OCI-LY1 (cell line): ENCODE measurements at regions not wholly inside any gene's neighbourhood (a gene's known extent, or its start where the extent isn't known, plus 50 kb on each side); places are given as distances from the start of the nearest gene placed in this dataset.

ENCODE experiments used
- H2AFZ ChIP-seq: fragments of 200-600 bp; sonication (generic), shearing (Covaris generic); 2 replicates; pipeline ENCODE4 v1.6.0; 2014; ENCODE audit warnings: antibody characterized with exemption, mild to moderate bottlenecking, low read length
- H3F3A ChIP-seq: fragments of 200-600 bp; sonication (generic), shearing (Covaris generic); 2 replicates; pipeline ENCODE4 v1.6.0; 2014; ENCODE audit warnings: mild to moderate bottlenecking, antibody characterized with exemption, low read length, moderate library complexity; ENCODE audit not compliant: insufficient read depth
- H3K27ac ChIP-seq: fragments of 200-600 bp; sonication (generic); 2 replicates; pipeline ENCODE4 v1.5.1; 2014; ENCODE audit warnings: low read length, mixed run types, mild to moderate bottlenecking, low read depth; ENCODE audit not compliant: poor library complexity, severe bottlenecking
- H3K27me3 ChIP-seq: fragments of 200-600 bp; sonication (generic); 2 replicates; pipeline ENCODE4 v1.6.0; 2014; ENCODE audit warnings: antibody characterized with exemption, mild to moderate bottlenecking, low read length, moderate library complexity; ENCODE audit not compliant: insufficient read depth
- H3K36me3 ChIP-seq: fragments of 200-600 bp; sonication (generic); 2 replicates; pipeline ENCODE4 v1.6.1; 2014; ENCODE audit warnings: mild to moderate bottlenecking, antibody characterized with exemption, low read length, moderate library complexity, mixed read lengths; ENCODE audit not compliant: insufficient read depth
- H3K4me1 ChIP-seq: fragments of 200-600 bp; sonication (generic); 2 replicates; pipeline ENCODE4 v1.5.1; 2014; ENCODE audit warnings: mild to moderate bottlenecking, low read length, moderate library complexity; ENCODE audit not compliant: insufficient read depth, severe bottlenecking
- H3K4me2 ChIP-seq: fragments of 200-600 bp; sonication (generic), shearing (Covaris generic); 2 replicates; pipeline ENCODE4 v1.6.1; 2014; ENCODE audit warnings: low read length
- H3K4me3 ChIP-seq: fragments of 200-600 bp; sonication (generic); 2 replicates; pipeline ENCODE4 v1.5.1; 2014; ENCODE audit warnings: low read length, low read depth, mild to moderate bottlenecking, mixed read lengths; ENCODE audit not compliant: poor library complexity, severe bottlenecking
- H3K79me2 ChIP-seq: fragments of 200-600 bp; shearing (Covaris generic); 2 replicates; pipeline ENCODE4 v1.6.1; 2016; ENCODE audit warnings: mixed run types, low read length, mixed read lengths; ENCODE audit not compliant: insufficient read depth
- H3K9ac ChIP-seq: fragments of 200-600 bp; sonication (generic), shearing (Covaris generic); 2 replicates; pipeline ENCODE4 v1.6.1; 2014; ENCODE audit warnings: mild to moderate bottlenecking, low read length, mixed read lengths
- H3K9me2 ChIP-seq: fragments of 200-600 bp; sonication (generic), shearing (Covaris generic); 2 replicates; pipeline ENCODE4 v1.6.1; 2014; ENCODE audit warnings: low read depth, mild to moderate bottlenecking, low read length, mixed read lengths
- H3K9me3 ChIP-seq: fragments of 200-600 bp; shearing (Covaris generic); 2 replicates; pipeline ENCODE4 v1.6.1; 2014; ENCODE audit warnings: low read length, mixed read lengths
- H4K20me1 ChIP-seq: fragments of 200-600 bp; sonication (generic), shearing (Covaris generic); 2 replicates; pipeline ENCODE4 v1.6.0; 2016; ENCODE audit warnings: mild to moderate bottlenecking, low read length; ENCODE audit not compliant: insufficient read depth
- EZH2 ChIP-seq: fragments of 200-600 bp; sonication (generic), shearing (Covaris generic); IDR thresholded peaks from 2 replicates; pipeline ENCODE4 v1.8.0; 2017; ENCODE audit warnings: borderline replicate concordance, mixed run types, mild to moderate bottlenecking, antibody characterized with exemption, low read length, moderate library complexity, mixed read lengths
- TF ChIP-seq, protein P1 (sequence below): fragments of 200-600 bp; sonication (generic), shearing (Covaris generic); IDR thresholded peaks from 2 replicates; pipeline ENCODE4 v1.5.1; 2017; ENCODE audit warnings: mild to moderate bottlenecking, antibody characterized with exemption, low read length, moderate library complexity, mixed read lengths

DNA sequence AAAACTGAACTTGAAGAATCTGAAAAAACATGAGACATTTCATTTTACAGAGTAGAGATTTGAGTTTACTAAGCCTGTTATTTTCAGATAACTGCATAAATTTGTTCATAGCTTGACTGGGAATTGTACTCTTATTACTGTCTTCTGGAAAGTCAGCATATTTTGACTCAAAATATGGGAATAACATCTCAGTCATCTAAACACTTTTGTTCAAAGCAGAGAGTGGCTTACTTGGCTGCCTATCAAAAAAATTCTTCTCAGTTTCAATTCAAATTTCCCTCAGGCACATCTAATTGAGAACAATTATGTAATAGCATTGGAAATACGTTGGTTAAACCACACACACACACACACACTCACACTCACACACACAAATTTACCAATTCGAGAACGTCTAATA, 384.6 kb downstream of the ARL4A start:
- no peaks in the 10 kb centered on the region for H3K9me3 ChIP-seq
- H3K27ac ChIP-seq = no peak overlapping the region
- no peaks in the 10 kb centered on the region for H3F3A ChIP-seq
- H2AFZ ChIP-seq = no peak overlapping the region
- no peaks in the 10 kb centered on the region for H3K79me2 ChIP-seq
- no peaks in the 10 kb centered on the region for H4K20me1 ChIP-seq
- no peak overlapping the region for H3K4me3 ChIP-seq
- H3K9ac ChIP-seq = no peak overlapping the region
- H3K4me1 ChIP-seq = no peaks in the 10 kb centered on the region
- no peaks in the 10 kb centered on the region for H3K9me2 ChIP-seq
- no peak overlapping the region for H3K4me2 ChIP-seq
- H3K36me3 ChIP-seq = no peaks in the 10 kb centered on the region
- TF ChIP-seq, protein P1, sequence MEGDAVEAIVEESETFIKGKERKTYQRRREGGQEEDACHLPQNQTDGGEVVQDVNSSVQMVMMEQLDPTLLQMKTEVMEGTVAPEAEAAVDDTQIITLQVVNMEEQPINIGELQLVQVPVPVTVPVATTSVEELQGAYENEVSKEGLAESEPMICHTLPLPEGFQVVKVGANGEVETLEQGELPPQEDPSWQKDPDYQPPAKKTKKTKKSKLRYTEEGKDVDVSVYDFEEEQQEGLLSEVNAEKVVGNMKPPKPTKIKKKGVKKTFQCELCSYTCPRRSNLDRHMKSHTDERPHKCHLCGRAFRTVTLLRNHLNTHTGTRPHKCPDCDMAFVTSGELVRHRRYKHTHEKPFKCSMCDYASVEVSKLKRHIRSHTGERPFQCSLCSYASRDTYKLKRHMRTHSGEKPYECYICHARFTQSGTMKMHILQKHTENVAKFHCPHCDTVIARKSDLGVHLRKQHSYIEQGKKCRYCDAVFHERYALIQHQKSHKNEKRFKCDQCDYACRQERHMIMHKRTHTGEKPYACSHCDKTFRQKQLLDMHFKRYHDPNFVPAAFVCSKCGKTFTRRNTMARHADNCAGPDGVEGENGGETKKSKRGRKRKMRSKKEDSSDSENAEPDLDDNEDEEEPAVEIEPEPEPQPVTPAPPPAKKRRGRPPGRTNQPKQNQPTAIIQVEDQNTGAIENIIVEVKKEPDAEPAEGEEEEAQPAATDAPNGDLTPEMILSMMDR = no peak
- TF ChIP-seq EZH2 = no peak
- H3K27me3 ChIP-seq = no peaks in the 10 kb centered on the region

GRCh38 chr7:13077466-13077865, 390.0 kb downstream of the ARL4A start:
- no peaks in the 10 kb centered on the region for H3K9me2 ChIP-seq
- TF ChIP-seq EZH2 = no peak
- TF ChIP-seq, protein P1 = no peak
- no peak overlapping the region for H2AFZ ChIP-seq
- H3K4me1 ChIP-seq = no peaks in the 10 kb centered on the region
- H3K4me3 ChIP-seq = no peak overlapping the region
- no peak overlapping the region for H3K27ac ChIP-seq
- H3K36me3 ChIP-seq = no peaks in the 10 kb centered on the region
- no peak overlapping the region for H3K4me2 ChIP-seq
- H3K9ac ChIP-seq = no peak overlapping the region
- no peaks in the 10 kb centered on the region for H3F3A ChIP-seq
- H4K20me1 ChIP-seq = no peaks in the 10 kb centered on the region
- H3K9me3 ChIP-seq = no peaks in the 10 kb centered on the region
- H3K27me3 ChIP-seq = no peaks in the 10 kb centered on the region
- H3K79me2 ChIP-seq = no peaks in the 10 kb centered on the region

- H4K20me1 ChIP-seq = no peaks in the 10 kb centered on the region
- H3K4me2 ChIP-seq = no peak overlapping the region
- H3K27me3 ChIP-seq = no peaks in the 10 kb centered on the region
- no peaks in the 10 kb centered on the region for H3F3A ChIP-seq
- H3K9me2 ChIP-seq = no peaks in the 10 kb centered on the region
- no peaks in the 10 kb centered on the region for H3K4me1 ChIP-seq
- TF ChIP-seq, protein P1 = no peak
- no peak for TF ChIP-seq EZH2
- H3K79me2 ChIP-seq = no peaks in the 10 kb centered on the region
- H3K9me3 ChIP-seq = no peaks in the 10 kb centered on the region
- no peak overlapping the region for H3K4me3 ChIP-seq
- no peak overlapping the region for H2AFZ ChIP-seq
- H3K36me3 ChIP-seq = no peaks in the 10 kb centered on the region
- H3K27ac ChIP-seq = no peak overlapping the region
- no peak overlapping the region for H3K9ac ChIP-seq
These were observed 390.7 kb downstream of the ARL4A start for GRCh38 chr7:13078105-13078504.
